B cell (primary cell): ENCODE measurements at regions not wholly inside any gene's neighbourhood (a gene's known extent, or its start where the extent isn't known, plus 50 kb on each side); places are given as distances from the start of the nearest gene placed in this dataset.

Experiments used
- ATAC-seq: fragments of 200-7000 bp; cut with Tn5 transposase; one replicate; pipeline ENCODE4 v1.10.0; 2021; ENCODE audit warnings: low read depth, mild to moderate bottlenecking, moderate number of reproducible peaks, moderate library complexity
- CTCF ChIA-PET: fragments of 350-600 bp; sonication (Branson Sonifier 250); formaldehyde crosslinking; loops from one replicate; lab custom pipeline; 2021; ENCODE audit warnings: antibody characterized with exemption, inconsistent platforms; lab: Charles Lee
- POLR2A ChIA-PET: fragments of 350-600 bp; sonication (Branson Sonifier 250); formaldehyde crosslinking; loops from one replicate; lab custom pipeline; 2021; ENCODE audit warnings: antibody characterized with exemption; lab: Charles Lee
- DNase-seq: peaks from one replicate; pipeline ENCODE4 v3.0.0; 2013
- H2AFZ ChIP-seq: 2 replicates; pipeline ENCODE4 v1.6.1; 2012; ENCODE audit warnings: mild to moderate bottlenecking, low read depth, low read length; ENCODE audit not compliant: insufficient read depth, poor library complexity, severe bottlenecking
- H3K27ac ChIP-seq, 2 donors: 1 replicate in 1 of 2; 2 replicates in 1 of 2; pipeline ENCODE4 v1.5.1; 2012 to 2013; ENCODE audit warnings: low read length in 2 of 2, mild to moderate bottlenecking in 2 of 2, moderate library complexity in 1 of 2
- H3K27me3 ChIP-seq, 4 experiments: fragments of 200-600 bp in 1 of 4; sonication (generic) in 1 of 4; replicated peaks in 1 of 4; 1 replicate in 2 of 4; 2 replicates in 2 of 4; pipeline versions ENCODE4 v1.6.1 to v1.7.0; 2013 to 2016; ENCODE audit warnings: low read length in 3 of 4, mild to moderate bottlenecking in 2 of 4, mixed read lengths in 1 of 4, moderate library complexity in 1 of 4; ENCODE audit not compliant: insufficient read depth in 4 of 4, control insufficient read depth in 3 of 4; ENCODE audit errors: control extremely low read depth in 1 of 4
- H3K36me3 ChIP-seq, 2 experiments: replicated peaks in 1 of 2; 1 replicate in 1 of 2; 2 replicates in 1 of 2; pipeline versions ENCODE4 v1.6.1 to v1.7.1; 2013; ENCODE audit warnings: low read length in 1 of 2; ENCODE audit not compliant: insufficient read depth in 2 of 2, control insufficient read depth in 1 of 2; ENCODE audit errors: control extremely low read depth in 1 of 2, extremely low read depth in 1 of 2
- H3K4me1 ChIP-seq, 2 donors: fragments of 200-600 bp in 1 of 2; sonication (generic) in 1 of 2; 1 replicate in 1 of 2; 2 replicates in 1 of 2; pipeline versions ENCODE4 v1.5.1 to v1.6.1; 2013 to 2017; ENCODE audit warnings: low read length in 2 of 2; ENCODE audit not compliant: control insufficient read depth in 2 of 2, insufficient read depth in 2 of 2
- H3K4me2 ChIP-seq: replicated peaks from 2 replicates; pipeline ENCODE3; 2012; ENCODE audit warnings: mild to moderate bottlenecking, low read depth, low read length; ENCODE audit not compliant: poor library complexity, severe bottlenecking
- H3K4me3 ChIP-seq, 5 experiments: fragments of 200-600 bp in 1 of 5; sonication (generic) in 1 of 5; 1 replicate in 3 of 5; 2 replicates in 2 of 5; pipeline versions ENCODE4 v1.5.1 to v1.7.0; 2011 to 2016; ENCODE audit warnings: low read length in 4 of 5, mild to moderate bottlenecking in 4 of 5, low read depth in 2 of 5, control low read depth in 1 of 5, moderate library complexity in 1 of 5; ENCODE audit not compliant: insufficient read depth in 1 of 5; ENCODE audit errors: control extremely low read depth in 1 of 5, extremely low read depth in 1 of 5
- H3K79me2 ChIP-seq: fragments of 200-600 bp; sonication (generic); one replicate; pipeline ENCODE4 v1.6.0; 2016; ENCODE audit warnings: low read length; ENCODE audit not compliant: control insufficient read depth, insufficient read depth
- H3K9ac ChIP-seq: fragments of 200-600 bp; sonication (generic); 2 replicates; pipeline ENCODE4 v1.6.1; 2017; ENCODE audit warnings: mild to moderate bottlenecking, low read length, moderate library complexity
- H3K9me3 ChIP-seq, 3 donors: one replicate each; pipeline versions ENCODE4 v1.6.1 to v1.7.1; 2013; ENCODE audit warnings: low read length in 2 of 3; ENCODE audit not compliant: control insufficient read depth in 2 of 3, insufficient read depth in 1 of 3; ENCODE audit errors: control extremely low read depth in 1 of 3
- H4K20me1 ChIP-seq: 2 replicates; pipeline ENCODE4 v1.6.0; 2012; ENCODE audit warnings: mild to moderate bottlenecking, low read length; ENCODE audit not compliant: insufficient read depth, control insufficient read depth, poor library complexity, severe bottlenecking
- H3K27ac Mint-ChIP-seq: one replicate; pipeline ENCODE4 v1.8.0; 2021; ENCODE audit warnings: mixed read lengths
- H3K27me3 Mint-ChIP-seq: one replicate; pipeline ENCODE4 v1.8.0; 2021; ENCODE audit warnings: mixed read lengths
- H3K4me1 Mint-ChIP-seq: one replicate; pipeline ENCODE4 v1.8.0; 2021; ENCODE audit warnings: mixed read lengths
- H3K4me3 Mint-ChIP-seq: one replicate; pipeline ENCODE4 v1.8.0; 2021; ENCODE audit warnings: mixed read lengths
- H3K9me3 Mint-ChIP-seq: one replicate; pipeline ENCODE4 v1.8.0; 2022; ENCODE audit warnings: mixed read lengths; ENCODE audit not compliant: insufficient read depth
- CTCF ChIP-seq: fragments of 200-600 bp; IDR thresholded peaks from one replicate; pipeline ENCODE4 v1.8.0; 2022; ENCODE audit warnings: antibody characterized with exemption, mild to moderate bottlenecking
- EZH2 ChIP-seq: IDR thresholded peaks from 2 replicates; pipeline ENCODE4 v1.6.1; 2012; ENCODE audit warnings: borderline replicate concordance, low read depth, mild to moderate bottlenecking, moderate library complexity, low read length; ENCODE audit not compliant: insufficient read depth, poor library complexity, severe bottlenecking
- WGBS: methylation state at CpG from one replicate; pipeline ENCODE4 v1.1.5; 2013; ENCODE audit warnings: missing lambda C conversion rate; ENCODE audit not compliant: insufficient coverage; 5-methylcytosine and 5-hydroxymethylcytosine counted together
- intact Hi-C: fragments of 100-400 bp; cut with micrococcal nuclease; formaldehyde crosslinking; loops from one replicate; pipeline ENCODE4 v1.10.0; 2022

- Histone ChIP-seq H3K27ac (no peak overlapping the region), H3K27me3 (no peaks in the 10 kb centered on the region), H4K20me1 (no peaks in the 10 kb centered on the region), H3K9ac (no peak overlapping the region), H3K4me1 (no peaks in the 10 kb centered on the region), H3K79me2 (no peaks in the 10 kb centered on the region), H3K36me3 (no peaks in the 10 kb centered on the region), H2AFZ (no peak overlapping the region), H3K9me3 (peaks cover 0 to 12% (median 4%) of the 10 kb centered on the region in 3 donors), H3K4me2 (no peak overlapping the region), H3K4me3 (no peak overlapping the region)
- WGBS, result 83% methylated on average over 1 of the region's 2 CpGs
- TF ChIP-seq CTCF (no peak), EZH2 (no peak)
- ChIA-PET POLR2A (no interaction called here), CTCF (no interaction called here)
- Mint-ChIP-seq H3K27ac (no peak overlapping the region), H3K9me3 (peaks cover 3% of the 10 kb centered on the region), H3K4me3 (no peak overlapping the region), H3K27me3 (no peaks in the 10 kb centered on the region), H3K4me1 (no peaks in the 10 kb centered on the region)
- intact Hi-C loops, result no loop called here
- no peak for ATAC-seq
- DNase-seq, result no peak
Observed at GRCh38 chr2:52765735-52766134, 1001.9 kb upstream of the CHAC2 start.

GRCh38 chr2:52749764-52750163, 1017.8 kb upstream of the CHAC2 start:
- POLR2A ChIA-PET, result no interaction called here
- WGBS, result no CpG with 5 or more reads among the region's 3 CpGs
- TF ChIP-seq EZH2 (no peak), CTCF (no peak)

More at GRCh38 chr2:52749764-52750163, 1017.8 kb upstream of the CHAC2 start:
- Histone ChIP-seq H3K27ac (no peak overlapping the region), H4K20me1 (no peaks in the 10 kb centered on the region), H3K4me3 (no peak overlapping the region), H3K79me2 (no peaks in the 10 kb centered on the region), H3K4me2 (no peak overlapping the region), H3K27me3 (no peaks in the 10 kb centered on the region), H3K4me1 (no peaks in the 10 kb centered on the region), H3K9ac (no peak overlapping the region), H3K36me3 (no peaks in the 10 kb centered on the region), H2AFZ (no peak overlapping the region), H3K9me3 (peaks cover 0 to 9% (median 6%) of the 10 kb centered on the region in 3 donors)
- no peak overlapping the region for H3K27ac Mint-ChIP-seq
- CTCF ChIA-PET, result no interaction called here
- no peaks in the 10 kb centered on the region for H3K27me3 Mint-ChIP-seq
- ATAC-seq, result no peak
- intact Hi-C loops, result no loop called here
- no peaks in the 10 kb centered on the region for H3K4me1 Mint-ChIP-seq
- no peak overlapping the region for H3K4me3 Mint-ChIP-seq
- DNase-seq, result no peak
- H3K9me3 Mint-ChIP-seq, result peaks cover 3% of the 10 kb centered on the region
